Esophagus squamous epithelium (tissue), 5 donors: ENCODE measurements at regions not wholly inside any gene's neighbourhood (a gene's known extent, or its start where the extent isn't known, plus 50 kb on each side); places are given as distances from the start of the nearest gene placed in this dataset.

Experiments
- DNase-seq: peaks from one replicate; lab custom pipeline; 2025; lab: John Stamatoyannopoulos, UW
- H3K27ac ChIP-seq, 4 donors: fragments of 200-600 bp; sonication (generic); one replicate each; pipeline ENCODE4 v1.5.1; 2016 to 2019; ENCODE audit warnings: mild to moderate bottlenecking in 1 of 4
- H3K27me3 ChIP-seq, 4 donors: fragments of 200-600 bp; sonication (generic); 1 replicate in 3 of 4; 2 replicates in 1 of 4; pipeline versions ENCODE4 v1.5.1 to v1.6.0; 2017 to 2021; ENCODE audit warnings: antibody characterized with exemption in 1 of 4
- H3K36me3 ChIP-seq, 3 donors: fragments of 200-600 bp; sonication (generic); one replicate each; pipeline ENCODE4 v1.5.1; 2016 to 2019
- H3K4me1 ChIP-seq, 3 donors: fragments of 200-600 bp; sonication (generic); one replicate each; pipeline ENCODE4 v1.5.1; 2017 to 2019
- H3K4me3 ChIP-seq, 4 donors: fragments of 200-600 bp; sonication (generic); 1 replicate in 3 of 4; 2 replicates in 1 of 4; pipeline ENCODE4 v1.5.1; 2016 to 2019; ENCODE audit warnings: mild to moderate bottlenecking in 2 of 4, moderate library complexity in 1 of 4
- H3K9me3 ChIP-seq, 3 donors: fragments of 200-600 bp; sonication (generic); one replicate each; pipeline ENCODE4 v1.5.1; 2016 to 2019
- CTCF ChIP-seq, 6 experiments: fragments of 450-650 bp in 4 of 6; fragments of 200-600 bp in 2 of 6; sonication (generic) in 2 of 6; IDR thresholded peaks; one replicate each; pipeline ENCODE4 v1.5.1; 2016 to 2019; ENCODE audit warnings: antibody characterized with exemption in 6 of 6, mild to moderate bottlenecking in 4 of 6, moderate library complexity in 4 of 6
- POLR2A ChIP-seq, 4 donors: fragments of 450-650 bp; IDR thresholded peaks; one replicate each; pipeline ENCODE4 v1.6.1; 2017; ENCODE audit warnings: antibody characterized with exemption in 4 of 4, mild to moderate bottlenecking in 4 of 4, moderate library complexity in 3 of 4
- WGBS, 2 donors: methylation state at CpG; one replicate each; pipeline ENCODE4 v1.1.5; 2018; 5-methylcytosine and 5-hydroxymethylcytosine counted together
- intact Hi-C: fragments of 100-400 bp; cut with DNase I; formaldehyde crosslinking; loops from one replicate; pipeline ENCODE4 v1.15.0; 2022
- donor health status: DM: yes; HTN: yes; CAD: no.

GRCh38 chrX:57848857-57849256, 61.4 kb downstream of the ZXDA start:
- 43% methylated on average over 2 of the region's 4 CpGs; no CpG with 5 or more reads in 1 of the 2 donors for WGBS, 2 donors
- intact Hi-C loops: no loop called here
- no peaks in the 10 kb centered on the region for H3K27me3 ChIP-seq

DNA sequence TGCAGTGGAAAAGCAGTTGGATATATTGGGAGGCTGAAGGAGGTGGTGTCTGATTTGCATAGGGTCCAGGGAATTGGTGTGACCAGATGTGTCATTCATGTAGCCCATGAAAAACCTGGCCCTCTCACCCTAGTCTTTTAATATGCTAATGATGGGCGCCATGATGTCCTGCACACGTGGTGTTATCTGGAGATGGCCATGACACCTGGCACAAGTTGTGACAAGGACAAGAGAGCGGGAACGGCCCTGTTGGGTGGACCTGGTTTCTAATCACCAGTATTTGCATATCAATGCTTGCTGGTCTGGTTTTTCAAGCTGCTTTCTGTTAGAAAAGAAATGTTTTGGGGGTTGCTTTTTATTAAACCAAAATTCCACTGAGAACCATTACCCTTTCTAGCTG, 87.4 kb downstream of the ZXDA start:
- intact Hi-C loops: loop anchor here (10.0 kb wide), 1 partner anchor 202 kb away; no protein-coding TSS in a partner anchor
- WGBS, 2 donors: 32 to 34% methylated on average over 3 to 4 of the region's 4 CpGs

More at GRCh38 chrX:57848857-57849256, 61.4 kb downstream of the ZXDA start:
- TF ChIP-seq POLR2A (IDR thresholded peaks at IDR 0.05) (no peak), CTCF (IDR thresholded peaks at IDR 0.05) (no peak)
- no peak for DNase-seq
- Histone ChIP-seq H3K27ac (no peak overlapping the region), H3K9me3 (peaks cover 0 to 5% (median 4%) of the 10 kb centered on the region in 3 donors), H3K4me3 (no peak overlapping the region), H3K36me3 (no peaks in the 10 kb centered on the region), H3K4me1 (no peaks in the 10 kb centered on the region)

GRCh38 chrX:57822398-57822797, 87.9 kb downstream of the ZXDA start:
- WGBS, 2 donors: 46 to 55% methylated on average over 5 to 7 of the region's 8 CpGs
- intact Hi-C loops: loop anchor here (10.0 kb wide), 1 partner anchor 202 kb away; no protein-coding TSS in a partner anchor
- peaks cover 0 to 3% (median 0%) of the 10 kb centered on the region in 3 donors for H3K4me1 ChIP-seq
- TF ChIP-seq POLR2A (IDR thresholded peaks at IDR 0.05): no peak
- TF ChIP-seq CTCF (IDR thresholded peaks at IDR 0.05): no peak
- H3K27me3 ChIP-seq: no peaks in the 10 kb centered on the region
- DNase-seq: no peak
- no peaks in the 10 kb centered on the region for H3K9me3 ChIP-seq
- no peak overlapping the region for H3K27ac ChIP-seq
- no peaks in the 10 kb centered on the region for H3K36me3 ChIP-seq
- peak overlapping the region in 1 of 4 donors; percentile 25 for H3K4me3 ChIP-seq

More for the DNA sequence above, 87.4 kb downstream of the ZXDA start:
- Histone ChIP-seq H3K4me3 (no peak overlapping the region), H3K27ac (no peak overlapping the region), H3K36me3 (no peaks in the 10 kb centered on the region), H3K27me3 (no peaks in the 10 kb centered on the region), H3K4me1 (peaks cover 0 to 3% (median 0%) of the 10 kb centered on the region in 3 donors), H3K9me3 (no peaks in the 10 kb centered on the region)
- TF ChIP-seq CTCF (IDR thresholded peaks at IDR 0.05) (no peak), POLR2A (IDR thresholded peaks at IDR 0.05) (no peak)
- DNase-seq: no peak

DNA sequence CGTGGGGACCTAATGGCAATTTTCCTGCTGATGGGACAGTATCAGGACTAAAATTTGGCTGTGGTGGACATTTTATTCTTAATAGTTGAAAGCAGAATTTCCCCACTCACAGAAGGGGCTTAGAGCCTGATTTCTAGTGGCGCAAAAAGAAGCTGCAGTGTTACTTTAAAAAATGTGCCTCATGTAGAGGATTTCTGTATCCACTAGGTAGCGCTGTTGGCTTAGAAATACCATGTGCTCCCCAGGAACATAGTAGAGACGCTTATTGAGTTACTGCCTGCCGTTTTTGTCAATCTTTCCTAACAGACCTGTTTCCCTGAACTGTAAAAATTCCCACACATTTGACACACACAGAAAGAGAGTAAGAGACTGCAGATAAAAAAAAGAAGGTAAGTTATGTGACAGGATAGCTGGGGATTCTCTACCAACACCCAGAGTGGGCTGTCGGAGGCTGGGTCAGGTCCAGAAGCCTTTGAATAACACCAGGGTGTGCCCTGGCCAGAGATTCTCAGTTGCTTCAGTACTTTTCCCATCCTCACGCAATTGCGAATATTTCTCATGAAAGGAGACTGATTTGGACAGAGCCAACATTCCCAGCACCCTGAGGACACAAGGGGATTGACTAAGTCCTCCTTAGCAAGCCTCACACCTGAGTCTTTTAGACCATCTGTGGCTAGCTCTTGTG, 88.4 kb downstream of the ZXDA start:
- 14 to 25% methylated on average over 7 to 8 of the region's 8 CpGs for WGBS, 2 donors
- no peak for DNase-seq

More for the DNA sequence above, 88.4 kb downstream of the ZXDA start:
- Histone ChIP-seq H3K27ac (no peak overlapping the region), H3K4me3 (peak overlapping the region in 1 of 4 donors; percentile 25), H3K9me3 (no peaks in the 10 kb centered on the region), H3K36me3 (no peaks in the 10 kb centered on the region), H3K4me1 (peaks cover 0 to 3% (median 0%) of the 10 kb centered on the region in 3 donors), H3K27me3 (no peaks in the 10 kb centered on the region)
- TF ChIP-seq CTCF (IDR thresholded peaks at IDR 0.05): peak; percentile 49 to 63 (median 57)
- TF ChIP-seq POLR2A (IDR thresholded peaks at IDR 0.05): no peak
- intact Hi-C loops: loop anchor here (10.0 kb wide), 1 partner anchor 203 kb away; no protein-coding TSS in a partner anchor
